GM12872 (cell line): ENCODE measurements at regions not wholly inside any gene's neighbourhood (a gene's known extent, or its start where the extent isn't known, plus 50 kb on each side); places are given as distances from the start of the nearest gene placed in this dataset.

Source experiments
- TF ChIP-seq, protein P1 (sequence below): IDR thresholded peaks from 3 replicates; pipeline ENCODE4 v1.5.1; 2011; ENCODE audit warnings: low read depth, mild to moderate bottlenecking, low read length, moderate library complexity; ENCODE audit not compliant: insufficient read depth

DNA sequence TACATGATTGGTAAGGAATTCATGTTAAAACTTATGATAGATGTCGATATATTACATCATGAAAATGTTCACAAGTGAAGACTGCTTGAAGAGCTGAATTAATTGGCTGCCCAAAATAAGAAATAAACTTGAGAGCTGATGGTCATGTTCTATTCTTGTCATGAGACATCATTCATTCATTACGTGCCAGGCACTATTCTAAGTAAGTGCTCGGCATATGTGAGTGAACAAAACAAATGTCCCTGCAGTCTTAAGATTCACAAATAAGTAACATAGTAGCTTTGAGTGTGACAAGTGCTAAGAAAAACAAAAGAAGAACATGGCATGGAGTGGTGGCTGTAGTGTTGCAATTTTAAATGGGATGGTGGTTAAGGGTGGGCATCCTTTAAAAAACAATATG lies 329.3 kb downstream of the SUCLA2 start:
- TF ChIP-seq, protein P1, sequence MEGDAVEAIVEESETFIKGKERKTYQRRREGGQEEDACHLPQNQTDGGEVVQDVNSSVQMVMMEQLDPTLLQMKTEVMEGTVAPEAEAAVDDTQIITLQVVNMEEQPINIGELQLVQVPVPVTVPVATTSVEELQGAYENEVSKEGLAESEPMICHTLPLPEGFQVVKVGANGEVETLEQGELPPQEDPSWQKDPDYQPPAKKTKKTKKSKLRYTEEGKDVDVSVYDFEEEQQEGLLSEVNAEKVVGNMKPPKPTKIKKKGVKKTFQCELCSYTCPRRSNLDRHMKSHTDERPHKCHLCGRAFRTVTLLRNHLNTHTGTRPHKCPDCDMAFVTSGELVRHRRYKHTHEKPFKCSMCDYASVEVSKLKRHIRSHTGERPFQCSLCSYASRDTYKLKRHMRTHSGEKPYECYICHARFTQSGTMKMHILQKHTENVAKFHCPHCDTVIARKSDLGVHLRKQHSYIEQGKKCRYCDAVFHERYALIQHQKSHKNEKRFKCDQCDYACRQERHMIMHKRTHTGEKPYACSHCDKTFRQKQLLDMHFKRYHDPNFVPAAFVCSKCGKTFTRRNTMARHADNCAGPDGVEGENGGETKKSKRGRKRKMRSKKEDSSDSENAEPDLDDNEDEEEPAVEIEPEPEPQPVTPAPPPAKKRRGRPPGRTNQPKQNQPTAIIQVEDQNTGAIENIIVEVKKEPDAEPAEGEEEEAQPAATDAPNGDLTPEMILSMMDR = no peak

- TF ChIP-seq, protein P1 = no peak
Measured at GRCh38 chr13:47665043-47665442, 336.0 kb downstream of the SUCLA2 start.

- TF ChIP-seq, protein P1 = no peak
Measured at GRCh38 chr13:47661076-47661475, 340.0 kb downstream of the SUCLA2 start.

DNA sequence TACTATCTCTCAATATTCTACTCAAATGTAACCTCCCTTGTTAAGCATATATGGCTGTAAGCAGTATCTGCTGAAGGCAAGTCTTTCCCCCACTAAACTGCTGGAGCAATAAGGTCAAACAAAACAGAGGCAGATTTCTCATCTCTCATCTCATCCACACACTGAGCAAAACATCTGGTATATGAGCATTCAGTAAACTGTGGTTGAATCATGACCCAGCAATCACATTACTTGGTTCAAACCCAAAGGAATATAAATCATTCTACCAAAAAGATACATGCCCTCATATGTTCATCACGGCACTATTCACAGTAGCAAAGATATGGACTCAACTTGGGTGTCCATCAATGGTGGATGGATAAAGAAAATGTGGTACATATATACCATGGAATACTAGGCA lies 344.4 kb downstream of the SUCLA2 start:
- TF ChIP-seq, protein P1 = no peak

DNA sequence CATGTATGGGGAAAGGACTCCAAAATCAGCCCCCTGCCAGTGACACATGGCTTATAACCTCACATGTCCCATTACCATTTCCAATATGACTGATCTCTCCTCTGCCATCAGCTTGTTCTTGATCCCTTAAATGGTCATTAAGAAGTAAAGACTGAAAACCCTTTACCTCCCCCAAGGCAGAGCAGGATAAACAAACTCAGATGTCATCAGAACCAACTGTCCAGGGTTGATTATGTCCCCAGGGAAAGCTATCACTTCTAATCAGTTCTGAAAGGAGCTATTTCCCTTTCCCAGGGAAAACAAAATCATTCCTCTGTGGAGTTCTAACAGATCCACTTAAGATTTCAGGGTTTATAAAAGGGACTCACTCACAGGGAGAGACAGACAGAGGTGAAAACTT lies 350.9 kb downstream of the SUCLA2 start:
- TF ChIP-seq, protein P1 = no peak

- TF ChIP-seq, protein P1 = no peak
Measured at GRCh38 chr13:47647001-47647400, 354.1 kb downstream of the SUCLA2 start.

DNA sequence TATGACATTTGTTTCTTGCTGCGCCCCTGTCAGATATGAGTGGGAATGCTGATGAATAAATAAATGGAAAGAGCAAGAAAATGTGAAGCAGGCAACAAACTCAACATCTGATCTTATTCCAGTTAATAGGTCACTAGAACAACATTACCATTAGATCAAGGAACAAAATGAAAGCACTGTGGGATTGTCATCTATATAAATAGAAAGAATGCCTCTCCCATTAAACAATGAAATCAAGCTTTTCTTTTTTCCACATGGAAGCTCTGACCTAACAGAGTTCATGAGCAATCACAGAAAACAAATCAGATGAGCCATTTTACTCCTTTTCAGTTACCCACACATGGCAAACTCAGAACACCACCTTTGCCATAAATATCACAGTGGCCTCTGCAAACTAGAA lies 354.8 kb downstream of the SUCLA2 start:
- TF ChIP-seq, protein P1 = no peak
